AG09309 (cell line): ENCODE measurements at regions not wholly inside any gene's neighbourhood (a gene's known extent, or its start where the extent isn't known, plus 50 kb on each side); places are given as distances from the start of the nearest gene placed in this dataset.

Experiments
- DNase-seq: peaks from one replicate; pipeline ENCODE4 v3.0.0-alpha.2; 2010; ENCODE audit warnings: low read depth
- H3K4me3 ChIP-seq: 2 replicates; pipeline ENCODE4 v1.5.1; 2011; ENCODE audit warnings: mild to moderate bottlenecking, low read depth, low read length, moderate library complexity; ENCODE audit not compliant: control insufficient read depth
- CTCF ChIP-seq: IDR thresholded peaks from 2 replicates; pipeline ENCODE4 v1.5.1; 2011; ENCODE audit warnings: mild to moderate bottlenecking, low read depth, low read length, inconsistent platforms; ENCODE audit not compliant: insufficient read depth, control insufficient read depth; ENCODE audit errors: missing control alignments

- TF ChIP-seq CTCF: no peak
- DNase-seq: no peak
- no peak overlapping the region for H3K4me3 ChIP-seq
Measured at GRCh38 chr16:73420244-73420643, 372.3 kb upstream of the ZFHX3 start.

- no peak for DNase-seq
- H3K4me3 ChIP-seq: no peak overlapping the region
- no peak for TF ChIP-seq CTCF
Measured at GRCh38 chr16:73418691-73419090, 370.8 kb upstream of the ZFHX3 start.

GRCh38 chr16:73418051-73418450 lies 370.1 kb upstream of the ZFHX3 start:
- TF ChIP-seq CTCF: no peak
- DNase-seq: no peak
- H3K4me3 ChIP-seq: no peak overlapping the region

- H3K4me3 ChIP-seq: no peak overlapping the region
- TF ChIP-seq CTCF: no peak
- DNase-seq: no peak
Measured at GRCh38 chr16:73415286-73415685, 367.4 kb upstream of the ZFHX3 start.

- H3K4me3 ChIP-seq: no peak overlapping the region
- DNase-seq: no peak
- no peak for TF ChIP-seq CTCF
Measured at GRCh38 chr16:73414638-73415037, 366.7 kb upstream of the ZFHX3 start.

GRCh38 chr16:73413830-73414190 lies 365.9 kb upstream of the ZFHX3 start:
- no peak for TF ChIP-seq CTCF
- no peak for DNase-seq
- no peak overlapping the region for H3K4me3 ChIP-seq

GRCh38 chr16:73413091-73413829 lies 365.3 kb upstream of the ZFHX3 start:
- H3K4me3 ChIP-seq: no peak overlapping the region
- TF ChIP-seq CTCF: no peak
- no peak for DNase-seq
